ENCODE measurements at regions not wholly inside any gene's neighbourhood (a gene's known extent, or its start where the extent isn't known, plus 50 kb on each side); places are given as distances from the start of the nearest gene placed in this dataset.

GRCh38 chr4:104593019-104593418 is 98.3 kb upstream of the CXXC4 start:
- DNase-seq (ENCODE audit: low read depth, low spot score), result no peak
- H3K4me2 ChIP-seq (ENCODE audit: insufficient read depth, low read length), result no peak overlapping the region
- CTCF ChIA-PET, result no interaction called here

More at GRCh38 chr4:104593019-104593418, 98.3 kb upstream of the CXXC4 start:
- Histone ChIP-seq H4K20me1 (replicated peaks; ENCODE audit: control insufficient read depth, extremely low read depth, insufficient read depth, low read length) (no peaks in the 10 kb centered on the region), H3K27ac (ENCODE audit: insufficient read depth, low read depth, low read length) (no peak overlapping the region), H3K9ac (replicated peaks; ENCODE audit: extremely low read depth, insufficient read depth, low read length) (no peak overlapping the region), H3K79me2 (ENCODE audit: control insufficient read depth, insufficient read depth, low read length) (no peaks in the 10 kb centered on the region), H3K9me3 (replicated peaks; ENCODE audit: control insufficient read depth, insufficient read depth, low read length) (no peaks in the 10 kb centered on the region), H2AFZ (ENCODE audit: low read depth, low read length) (no peak overlapping the region), H3K4me3 (replicated peaks in 1 of 3; ENCODE audit: insufficient read depth in 1 of 3, low read depth in 1 of 3, low read length in 3 of 3) (no peak overlapping the region), H3K36me3 (ENCODE audit: control insufficient read depth in 2 of 2, extremely low read depth in 1 of 2, insufficient read depth in 2 of 2, low read length in 2 of 2) (no peaks in the 10 kb centered on the region), H3K9me1 (replicated peaks; ENCODE audit: control insufficient read depth, extremely low read depth, insufficient read depth, low read length) (no peaks in the 10 kb centered on the region), H3K4me1 (ENCODE audit: control insufficient read depth, extremely low read depth, insufficient read depth, low read length) (no peaks in the 10 kb centered on the region), H3K27me3 (ENCODE audit: control insufficient read depth in 2 of 2, insufficient read depth in 2 of 2, low read length in 2 of 2) (no peaks in the 10 kb centered on the region)
- TF ChIP-seq EZH2 (IDR thresholded peaks at IDR 0.05; ENCODE audit: borderline replicate concordance, low read depth, low read length, severe bottlenecking), result no peak
- TF ChIP-seq, protein P1, sequence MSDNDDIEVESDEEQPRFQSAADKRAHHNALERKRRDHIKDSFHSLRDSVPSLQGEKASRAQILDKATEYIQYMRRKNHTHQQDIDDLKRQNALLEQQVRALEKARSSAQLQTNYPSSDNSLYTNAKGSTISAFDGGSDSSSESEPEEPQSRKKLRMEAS (IDR thresholded peaks at IDR 0.05; ENCODE audit: insufficient read depth, insufficient read length), result no peak
- TF ChIP-seq MYC (IDR thresholded peaks at IDR 0.05; ENCODE audit: low read depth, low read length), result no peak
- no peak for TF ChIP-seq POLR2AphosphoS5 (IDR thresholded peaks at IDR 0.05; ENCODE audit: insufficient read depth, low read depth, low read length)
- no peak for TF ChIP-seq POLR2A (IDR thresholded peaks at IDR 0.05; ENCODE audit: low read depth, low read length)
- TF ChIP-seq, protein P2, sequence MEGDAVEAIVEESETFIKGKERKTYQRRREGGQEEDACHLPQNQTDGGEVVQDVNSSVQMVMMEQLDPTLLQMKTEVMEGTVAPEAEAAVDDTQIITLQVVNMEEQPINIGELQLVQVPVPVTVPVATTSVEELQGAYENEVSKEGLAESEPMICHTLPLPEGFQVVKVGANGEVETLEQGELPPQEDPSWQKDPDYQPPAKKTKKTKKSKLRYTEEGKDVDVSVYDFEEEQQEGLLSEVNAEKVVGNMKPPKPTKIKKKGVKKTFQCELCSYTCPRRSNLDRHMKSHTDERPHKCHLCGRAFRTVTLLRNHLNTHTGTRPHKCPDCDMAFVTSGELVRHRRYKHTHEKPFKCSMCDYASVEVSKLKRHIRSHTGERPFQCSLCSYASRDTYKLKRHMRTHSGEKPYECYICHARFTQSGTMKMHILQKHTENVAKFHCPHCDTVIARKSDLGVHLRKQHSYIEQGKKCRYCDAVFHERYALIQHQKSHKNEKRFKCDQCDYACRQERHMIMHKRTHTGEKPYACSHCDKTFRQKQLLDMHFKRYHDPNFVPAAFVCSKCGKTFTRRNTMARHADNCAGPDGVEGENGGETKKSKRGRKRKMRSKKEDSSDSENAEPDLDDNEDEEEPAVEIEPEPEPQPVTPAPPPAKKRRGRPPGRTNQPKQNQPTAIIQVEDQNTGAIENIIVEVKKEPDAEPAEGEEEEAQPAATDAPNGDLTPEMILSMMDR (IDR thresholded peaks at IDR 0.05; ENCODE audit: extremely low read depth in 1 of 2, insufficient read depth in 1 of 2, low read depth in 1 of 2, low read length in 2 of 2), result no peak
- TF ChIP-seq JUN (IDR thresholded peaks at IDR 0.05; ENCODE audit: borderline replicate concordance, insufficient read depth, insufficient read length, low read depth), result no peak
- no peak for TF ChIP-seq FOS (IDR thresholded peaks at IDR 0.05; ENCODE audit: borderline replicate concordance, insufficient read depth, low read length)
- TF ChIP-seq GATA2 (IDR thresholded peaks at IDR 0.05; ENCODE audit: insufficient read depth, insufficient read length, low read depth, low read length), result no peak
- intact Hi-C loops (cut with micrococcal nuclease), result no loop called here
- no peak for FAIRE-seq
- POLR2A ChIA-PET, result no interaction called here
- dilution Hi-C loops (cut with MboI; ENCODE audit: extremely low pct_ligation_motif_present, low sequenced_read_pairs), result no loop called here
- no TSS peak for BruUV-seq (replicated peaks)

Data from endothelial cell of umbilical vein (primary cell).